B cell (primary cell): ENCODE measurements at regions not wholly inside any gene's neighbourhood (a gene's known extent, or its start where the extent isn't known, plus 50 kb on each side); places are given as distances from the start of the nearest gene placed in this dataset.

Source experiments
- EZH2 ChIP-seq: IDR thresholded peaks from 2 replicates; pipeline ENCODE4 v1.6.1; 2012; ENCODE audit warnings: borderline replicate concordance, low read depth, mild to moderate bottlenecking, moderate library complexity, low read length; ENCODE audit not compliant: insufficient read depth, poor library complexity, severe bottlenecking
- TF ChIP-seq, protein P1 (sequence below): fragments of 200-600 bp; IDR thresholded peaks from one replicate; pipeline ENCODE4 v1.8.0; 2022; ENCODE audit warnings: antibody characterized with exemption, mild to moderate bottlenecking

GRCh38 chr2:205915130-205915524 lies 170.8 kb downstream of the INO80D start:
- TF ChIP-seq, protein P1, sequence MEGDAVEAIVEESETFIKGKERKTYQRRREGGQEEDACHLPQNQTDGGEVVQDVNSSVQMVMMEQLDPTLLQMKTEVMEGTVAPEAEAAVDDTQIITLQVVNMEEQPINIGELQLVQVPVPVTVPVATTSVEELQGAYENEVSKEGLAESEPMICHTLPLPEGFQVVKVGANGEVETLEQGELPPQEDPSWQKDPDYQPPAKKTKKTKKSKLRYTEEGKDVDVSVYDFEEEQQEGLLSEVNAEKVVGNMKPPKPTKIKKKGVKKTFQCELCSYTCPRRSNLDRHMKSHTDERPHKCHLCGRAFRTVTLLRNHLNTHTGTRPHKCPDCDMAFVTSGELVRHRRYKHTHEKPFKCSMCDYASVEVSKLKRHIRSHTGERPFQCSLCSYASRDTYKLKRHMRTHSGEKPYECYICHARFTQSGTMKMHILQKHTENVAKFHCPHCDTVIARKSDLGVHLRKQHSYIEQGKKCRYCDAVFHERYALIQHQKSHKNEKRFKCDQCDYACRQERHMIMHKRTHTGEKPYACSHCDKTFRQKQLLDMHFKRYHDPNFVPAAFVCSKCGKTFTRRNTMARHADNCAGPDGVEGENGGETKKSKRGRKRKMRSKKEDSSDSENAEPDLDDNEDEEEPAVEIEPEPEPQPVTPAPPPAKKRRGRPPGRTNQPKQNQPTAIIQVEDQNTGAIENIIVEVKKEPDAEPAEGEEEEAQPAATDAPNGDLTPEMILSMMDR, result no peak
- no peak for TF ChIP-seq EZH2
